ENCODE measurements at regions not wholly inside any gene's neighbourhood (a gene's known extent, or its start where the extent isn't known, plus 50 kb on each side); places are given as distances from the start of the nearest gene placed in this dataset.
A peak's percentile ranks its signal among the peaks of the same experiment; 100 is the strongest.

- DNase-seq (ENCODE audit: extremely low spot score, unreplicated experiment) = no peak
- H3K27ac Mint-ChIP-seq (ENCODE audit: unreplicated experiment) = no peak overlapping the region
Observed at GRCh38 chr12:124179936-124180607, 114.8 kb upstream of the RFLNA start.

GRCh38 chr12:124183172-124183571, 111.7 kb upstream of the RFLNA start:
- H3K36me3 Mint-ChIP-seq (ENCODE audit: unreplicated experiment) = no peaks in the 10 kb centered on the region
- H3K27ac Mint-ChIP-seq (ENCODE audit: unreplicated experiment) = no peak overlapping the region
- H3K4me1 Mint-ChIP-seq (ENCODE audit: unreplicated experiment) = peaks cover 2% of the 10 kb centered on the region
- H3K4me3 Mint-ChIP-seq (ENCODE audit: unreplicated experiment) = no peak overlapping the region
- TF ChIP-seq, protein P1, sequence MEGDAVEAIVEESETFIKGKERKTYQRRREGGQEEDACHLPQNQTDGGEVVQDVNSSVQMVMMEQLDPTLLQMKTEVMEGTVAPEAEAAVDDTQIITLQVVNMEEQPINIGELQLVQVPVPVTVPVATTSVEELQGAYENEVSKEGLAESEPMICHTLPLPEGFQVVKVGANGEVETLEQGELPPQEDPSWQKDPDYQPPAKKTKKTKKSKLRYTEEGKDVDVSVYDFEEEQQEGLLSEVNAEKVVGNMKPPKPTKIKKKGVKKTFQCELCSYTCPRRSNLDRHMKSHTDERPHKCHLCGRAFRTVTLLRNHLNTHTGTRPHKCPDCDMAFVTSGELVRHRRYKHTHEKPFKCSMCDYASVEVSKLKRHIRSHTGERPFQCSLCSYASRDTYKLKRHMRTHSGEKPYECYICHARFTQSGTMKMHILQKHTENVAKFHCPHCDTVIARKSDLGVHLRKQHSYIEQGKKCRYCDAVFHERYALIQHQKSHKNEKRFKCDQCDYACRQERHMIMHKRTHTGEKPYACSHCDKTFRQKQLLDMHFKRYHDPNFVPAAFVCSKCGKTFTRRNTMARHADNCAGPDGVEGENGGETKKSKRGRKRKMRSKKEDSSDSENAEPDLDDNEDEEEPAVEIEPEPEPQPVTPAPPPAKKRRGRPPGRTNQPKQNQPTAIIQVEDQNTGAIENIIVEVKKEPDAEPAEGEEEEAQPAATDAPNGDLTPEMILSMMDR (IDR thresholded peaks at IDR 0.05) = no peak
- H3K27me3 Mint-ChIP-seq (ENCODE audit: unreplicated experiment) = peaks cover 8% of the 10 kb centered on the region
- no peak for DNase-seq (ENCODE audit: extremely low spot score, unreplicated experiment)
- H3K9me3 Mint-ChIP-seq (ENCODE audit: unreplicated experiment) = no peaks in the 10 kb centered on the region

More at GRCh38 chr12:124179936-124180607, 114.8 kb upstream of the RFLNA start:
- H3K4me1 Mint-ChIP-seq (ENCODE audit: unreplicated experiment) = peaks cover 9% of the 10 kb centered on the region
- no peaks in the 10 kb centered on the region for H3K36me3 Mint-ChIP-seq (ENCODE audit: unreplicated experiment)
- H3K9me3 Mint-ChIP-seq (ENCODE audit: unreplicated experiment) = no peaks in the 10 kb centered on the region
- H3K4me3 Mint-ChIP-seq (ENCODE audit: unreplicated experiment) = no peak overlapping the region
- peaks cover 10% of the 10 kb centered on the region for H3K27me3 Mint-ChIP-seq (ENCODE audit: unreplicated experiment)
- TF ChIP-seq, protein P1 (IDR thresholded peaks at IDR 0.05) = no peak

- H3K9me3 Mint-ChIP-seq (ENCODE audit: unreplicated experiment) = no peaks in the 10 kb centered on the region
- no peak overlapping the region for H3K27ac Mint-ChIP-seq (ENCODE audit: unreplicated experiment)
- no peak overlapping the region for H3K4me3 Mint-ChIP-seq (ENCODE audit: unreplicated experiment)
- no peaks in the 10 kb centered on the region for H3K36me3 Mint-ChIP-seq (ENCODE audit: unreplicated experiment)
- H3K27me3 Mint-ChIP-seq (ENCODE audit: unreplicated experiment) = peaks cover 3% of the 10 kb centered on the region
- DNase-seq (ENCODE audit: extremely low spot score, unreplicated experiment) = no peak
- TF ChIP-seq, protein P1 (IDR thresholded peaks at IDR 0.05) = no peak
- H3K4me1 Mint-ChIP-seq (ENCODE audit: unreplicated experiment) = peaks cover 14% of the 10 kb centered on the region
Observed at GRCh38 chr12:124184456-124184855, 110.4 kb upstream of the RFLNA start.

DNA sequence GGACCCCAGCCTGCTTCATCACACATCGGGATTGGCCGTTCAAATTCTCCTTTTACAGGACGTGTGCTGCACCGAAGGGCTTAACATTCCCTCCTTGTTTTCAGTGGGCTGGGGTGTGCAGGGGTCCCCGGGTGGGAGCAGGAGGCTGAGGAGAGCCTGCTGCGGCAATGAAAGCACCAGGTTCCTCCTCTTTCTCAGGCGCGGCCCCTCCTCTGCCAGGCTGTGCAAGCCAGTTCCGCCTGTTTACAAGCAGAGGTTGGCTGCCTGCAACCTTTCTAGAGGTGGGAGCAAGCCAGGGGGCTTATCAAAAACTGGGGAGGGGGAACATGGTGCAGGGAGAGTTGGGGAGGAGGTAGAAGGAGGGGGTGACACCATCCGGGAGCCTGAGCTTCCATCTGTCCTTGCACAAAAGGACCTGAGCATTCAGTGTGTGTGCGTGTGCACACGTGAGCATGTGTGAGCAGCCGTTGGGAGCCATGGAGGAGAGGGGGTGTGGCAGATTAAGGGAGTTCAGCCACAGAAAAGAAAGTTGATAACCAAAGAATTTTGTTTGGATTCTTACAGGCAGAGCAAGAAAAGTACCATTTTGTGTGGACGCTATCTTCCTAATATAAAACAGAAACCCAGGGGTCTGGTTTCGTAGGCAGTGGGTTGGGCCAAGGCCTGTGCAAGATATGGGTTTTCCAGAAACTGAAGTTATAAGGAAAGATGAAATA, 108.8 kb upstream of the RFLNA start:
- no peak for DNase-seq (ENCODE audit: extremely low spot score, unreplicated experiment)

GRCh38 chr12:124188084-124188483, 106.8 kb upstream of the RFLNA start:
- Mint-ChIP-seq H3K9me3 (ENCODE audit: unreplicated experiment) (no peaks in the 10 kb centered on the region), H3K36me3 (ENCODE audit: unreplicated experiment) (no peaks in the 10 kb centered on the region), H3K27ac (ENCODE audit: unreplicated experiment) (peak overlapping the region; percentile 52), H3K4me3 (ENCODE audit: unreplicated experiment) (no peak overlapping the region), H3K4me1 (ENCODE audit: unreplicated experiment) (peaks cover 21% of the 10 kb centered on the region), H3K27me3 (ENCODE audit: unreplicated experiment) (peaks cover under 1% of the 10 kb centered on the region)
- TF ChIP-seq, protein P1 (IDR thresholded peaks at IDR 0.05) = no peak
- DNase-seq (ENCODE audit: extremely low spot score, unreplicated experiment) = no peak

More for the DNA sequence above, 108.8 kb upstream of the RFLNA start:
- Mint-ChIP-seq H3K4me1 (ENCODE audit: unreplicated experiment) (peaks cover 21% of the 10 kb centered on the region), H3K27ac (ENCODE audit: unreplicated experiment) (no peak overlapping the region), H3K36me3 (ENCODE audit: unreplicated experiment) (no peaks in the 10 kb centered on the region), H3K9me3 (ENCODE audit: unreplicated experiment) (no peaks in the 10 kb centered on the region), H3K4me3 (ENCODE audit: unreplicated experiment) (no peak overlapping the region), H3K27me3 (ENCODE audit: unreplicated experiment) (peaks cover 3% of the 10 kb centered on the region)
- TF ChIP-seq, protein P1 (IDR thresholded peaks at IDR 0.05) = no peak
